Urinary bladder (tissue), 3 donors: ENCODE measurements at regions not wholly inside any gene's neighbourhood (a gene's known extent, or its start where the extent isn't known, plus 50 kb on each side); places are given as distances from the start of the nearest gene placed in this dataset.

Source experiments
- DNase-seq: peaks from one replicate; pipeline ENCODE4 v3.0.0-alpha.2; 2015; ENCODE audit errors: extremely low spot score
- H3K27ac ChIP-seq: one replicate; pipeline ENCODE4 v1.5.1; 2013; ENCODE audit warnings: low read depth, mild to moderate bottlenecking, moderate library complexity
- H3K36me3 ChIP-seq: one replicate; pipeline ENCODE4 v1.6.1; 2013; ENCODE audit warnings: mild to moderate bottlenecking, moderate library complexity; ENCODE audit not compliant: insufficient read depth
- H3K4me1 ChIP-seq: one replicate; pipeline ENCODE4 v1.6.1; 2013; ENCODE audit warnings: mild to moderate bottlenecking, moderate library complexity; ENCODE audit not compliant: insufficient read depth
- H3K4me3 ChIP-seq: one replicate; pipeline ENCODE4 v1.5.1; 2013; ENCODE audit warnings: low read depth, low read length
- WGBS: extraction: QIAGEN DNeasy Blood & Tissue Kit; methylation state at CpG from one replicate; pipeline ENCODE4 v1.1.7; 2013; 5-methylcytosine and 5-hydroxymethylcytosine counted together
- donor health status: healthy with polysubstance abuse.
- donor health status: healthy.

- Histone ChIP-seq H3K4me3 (no peak overlapping the region), H3K27ac (no peak overlapping the region), H3K36me3 (no peaks in the 10 kb centered on the region), H3K4me1 (no peaks in the 10 kb centered on the region)
- WGBS: 89% methylated on average over 4 of the region's 4 CpGs
- no peak for DNase-seq
These were observed 159.4 kb downstream of the CD8B2 start for GRCh38 chr2:106646605-106647004.

- Histone ChIP-seq H3K4me3 (no peak overlapping the region), H3K4me1 (no peaks in the 10 kb centered on the region)
- WGBS: 80% methylated on average over 1 of the region's 1 CpG
These were observed 162.1 kb downstream of the CD8B2 start for GRCh38 chr2:106649306-106649705.

DNA sequence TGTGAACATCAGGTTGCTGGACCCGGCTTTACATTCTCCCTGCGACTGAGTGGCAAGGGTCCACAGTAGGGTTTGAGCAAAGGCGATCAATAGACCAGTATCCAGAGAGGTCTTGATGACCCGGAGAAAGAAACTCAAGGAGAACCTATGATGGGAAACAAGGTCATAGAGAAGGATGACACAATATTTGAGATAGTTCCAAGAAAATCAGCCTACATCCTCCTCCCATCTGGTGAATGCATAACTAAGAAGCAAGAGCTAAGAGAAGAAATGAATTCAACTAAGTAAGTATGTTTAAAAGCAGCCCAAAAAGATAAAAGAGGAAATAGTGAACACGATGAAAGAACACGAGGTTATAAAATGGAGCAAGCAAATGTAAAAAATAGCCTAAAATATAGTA, 166.3 kb downstream of the CD8B2 start:
- 92% methylated on average over 6 of the region's 6 CpGs for WGBS
- no peak overlapping the region for H3K27ac ChIP-seq
- DNase-seq: no peak
- no peak overlapping the region for H3K4me3 ChIP-seq
- no peaks in the 10 kb centered on the region for H3K4me1 ChIP-seq
- no peaks in the 10 kb centered on the region for H3K36me3 ChIP-seq

More at GRCh38 chr2:106649306-106649705, 162.1 kb downstream of the CD8B2 start:
- DNase-seq: no peak
- Histone ChIP-seq H3K27ac (no peak overlapping the region), H3K36me3 (no peaks in the 10 kb centered on the region)

- 95% methylated on average over 4 of the region's 4 CpGs for WGBS
- no peak overlapping the region for H3K4me3 ChIP-seq
- H3K4me1 ChIP-seq: no peaks in the 10 kb centered on the region
- H3K27ac ChIP-seq: no peak overlapping the region
- H3K36me3 ChIP-seq: no peaks in the 10 kb centered on the region
- DNase-seq: no peak
These were observed 171.5 kb downstream of the CD8B2 start for GRCh38 chr2:106658616-106659015.

- 66% methylated on average over 3 of the region's 3 CpGs for WGBS
- H3K4me1 ChIP-seq: no peaks in the 10 kb centered on the region
- DNase-seq: no peak
- H3K36me3 ChIP-seq: no peaks in the 10 kb centered on the region
- no peak overlapping the region for H3K4me3 ChIP-seq
- H3K27ac ChIP-seq: no peak overlapping the region
These were observed 177.5 kb downstream of the CD8B2 start for GRCh38 chr2:106664669-106665068.

DNA sequence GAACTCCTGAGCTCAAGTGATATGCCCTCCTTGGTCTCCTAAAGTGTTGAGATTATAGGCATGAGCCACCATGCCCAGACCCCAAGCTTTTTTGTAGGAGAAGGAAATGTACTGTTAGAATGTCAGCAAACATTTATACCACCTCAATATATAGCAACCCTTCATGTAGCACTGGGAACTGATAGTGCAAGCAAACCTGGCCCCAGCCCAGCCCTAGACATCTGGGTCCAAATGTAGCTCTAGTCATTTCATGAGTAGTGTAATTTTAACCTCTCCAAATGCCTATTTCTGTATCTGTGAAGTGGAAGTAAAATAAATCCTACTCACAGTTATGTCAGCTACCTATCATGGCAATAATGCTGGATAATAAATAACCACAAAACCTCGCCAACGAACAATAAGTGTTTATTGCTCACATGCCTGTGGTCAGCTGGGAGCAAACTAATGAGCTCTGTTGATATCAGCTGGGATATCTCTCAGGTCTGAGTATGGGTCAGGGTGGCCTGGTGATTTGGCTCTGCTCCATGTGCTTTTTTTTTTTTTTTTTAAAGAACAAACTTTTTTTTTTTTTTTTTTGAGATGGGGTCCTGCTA, 180.4 kb downstream of the CD8B2 start:
- DNase-seq: no peak
- Histone ChIP-seq H3K27ac (no peak overlapping the region), H3K36me3 (no peaks in the 10 kb centered on the region), H3K4me1 (no peaks in the 10 kb centered on the region), H3K4me3 (no peak overlapping the region)
- WGBS: 84% methylated on average over 2 of the region's 2 CpGs

- no peak for DNase-seq
- Histone ChIP-seq H3K4me3 (no peak overlapping the region), H3K4me1 (no peaks in the 10 kb centered on the region), H3K27ac (no peak overlapping the region), H3K36me3 (no peaks in the 10 kb centered on the region)
- WGBS: 95% methylated on average over 2 of the region's 2 CpGs
These were observed 198.2 kb downstream of the CD8B2 start for GRCh38 chr2:106685180-106685897.

DNA sequence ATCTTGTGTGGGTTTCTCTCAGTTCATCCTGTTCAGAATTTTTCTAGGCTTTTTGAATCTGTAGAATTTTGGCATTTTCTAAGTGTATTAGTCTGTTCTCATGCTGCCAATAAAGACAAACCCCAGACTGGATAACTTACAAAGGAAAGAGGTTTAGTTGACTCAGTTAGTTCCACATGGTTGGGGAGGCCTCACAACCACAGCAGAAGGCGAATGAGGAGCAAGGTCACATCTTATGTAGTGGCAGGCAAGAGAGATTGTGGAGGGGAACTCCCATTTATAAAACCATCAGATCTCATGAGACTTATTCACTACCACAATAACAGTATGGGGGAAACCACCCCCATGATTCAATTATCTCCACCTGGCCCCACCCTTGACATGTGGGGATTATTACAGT, 199.2 kb downstream of the ST6GAL2 start:
- no peak overlapping the region for H3K27ac ChIP-seq
- no peak overlapping the region for H3K4me3 ChIP-seq
- no peaks in the 10 kb centered on the region for H3K4me1 ChIP-seq
- WGBS: 82% methylated on average over 1 of the region's 1 CpG
- H3K36me3 ChIP-seq: no peaks in the 10 kb centered on the region
- DNase-seq: no peak

DNA sequence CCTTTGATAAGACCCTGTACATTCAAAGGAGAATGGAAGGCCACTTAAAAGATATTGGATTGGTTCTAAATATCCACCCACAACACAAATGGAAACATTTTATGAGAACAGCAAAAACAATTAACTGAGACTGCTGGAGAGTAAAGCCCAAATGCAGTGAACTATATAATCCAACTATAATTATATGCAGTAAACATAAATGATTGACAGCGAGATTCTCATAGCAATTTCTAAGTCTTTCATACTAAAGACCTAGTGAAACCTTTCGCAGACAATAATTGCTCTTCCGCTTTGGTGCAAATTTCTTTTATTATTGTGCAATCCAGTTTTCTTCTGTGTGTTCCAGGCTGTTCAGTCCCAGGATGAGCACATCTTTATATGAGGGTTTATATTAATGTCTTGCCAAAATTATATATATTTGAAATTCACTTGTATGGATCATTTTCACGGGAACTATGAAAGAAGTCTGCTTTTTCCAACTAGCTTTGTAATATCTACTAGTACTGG, 190.9 kb downstream of the ST6GAL2 start:
- no peak overlapping the region for H3K4me3 ChIP-seq
- H3K4me1 ChIP-seq: no peaks in the 10 kb centered on the region
- no peaks in the 10 kb centered on the region for H3K36me3 ChIP-seq
- WGBS: 95% methylated on average over 4 of the region's 4 CpGs
- no peak overlapping the region for H3K27ac ChIP-seq
- no peak for DNase-seq

GRCh38 chr2:106695919-106696318, 190.0 kb downstream of the ST6GAL2 start:
- 90% methylated on average over 5 of the region's 5 CpGs for WGBS
- Histone ChIP-seq H3K4me1 (no peaks in the 10 kb centered on the region), H3K36me3 (no peaks in the 10 kb centered on the region), H3K4me3 (no peak overlapping the region), H3K27ac (no peak overlapping the region)
- DNase-seq: no peak

- H3K4me3 ChIP-seq: no peak overlapping the region
- no peaks in the 10 kb centered on the region for H3K4me1 ChIP-seq
- DNase-seq: no peak
- no peaks in the 10 kb centered on the region for H3K36me3 ChIP-seq
- H3K27ac ChIP-seq: no peak overlapping the region
These were observed 185.4 kb downstream of the ST6GAL2 start for GRCh38 chr2:106700616-106701015.

GRCh38 chr2:106701203-106702022, 184.6 kb downstream of the ST6GAL2 start:
- no peaks in the 10 kb centered on the region for H3K4me1 ChIP-seq
- H3K27ac ChIP-seq: no peak overlapping the region
- 47% methylated on average over 3 of the region's 3 CpGs for WGBS
- peak; percentile 10 for DNase-seq
- H3K36me3 ChIP-seq: no peaks in the 10 kb centered on the region
- H3K4me3 ChIP-seq: no peak overlapping the region

- 69% methylated on average over 6 of the region's 6 CpGs for WGBS
- Histone ChIP-seq H3K4me1 (no peaks in the 10 kb centered on the region), H3K36me3 (no peaks in the 10 kb centered on the region), H3K4me3 (no peak overlapping the region), H3K27ac (no peak overlapping the region)
- no peak for DNase-seq
These were observed 182.8 kb downstream of the ST6GAL2 start for GRCh38 chr2:106703161-106703560.

DNA sequence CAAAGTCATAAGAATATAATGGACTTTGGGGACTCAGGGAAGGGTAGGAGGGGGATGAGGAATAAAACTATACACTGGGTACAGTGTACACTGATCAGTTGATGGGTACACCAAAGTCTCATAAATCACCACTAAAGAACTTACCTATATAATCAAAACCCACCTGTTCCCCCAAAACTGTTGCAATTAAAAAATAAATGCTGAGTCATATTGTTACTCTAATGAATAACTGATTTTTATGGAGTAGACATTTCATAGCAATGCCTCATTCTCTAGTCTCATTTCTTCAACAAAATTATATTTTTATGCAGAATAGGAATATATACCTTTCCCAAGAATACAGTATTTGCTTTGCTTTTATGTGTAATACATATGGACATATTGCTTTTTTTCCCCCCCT, 181.2 kb downstream of the ST6GAL2 start:
- H3K4me1 ChIP-seq: no peaks in the 10 kb centered on the region
- no peak for DNase-seq
- no peaks in the 10 kb centered on the region for H3K36me3 ChIP-seq
- no peak overlapping the region for H3K27ac ChIP-seq
- no peak overlapping the region for H3K4me3 ChIP-seq
